HG03571 (cell line): ENCODE measurements at regions not wholly inside any gene's neighbourhood (a gene's known extent, or its start where the extent isn't known, plus 50 kb on each side); places are given as distances from the start of the nearest gene placed in this dataset.
"Not testable (repeated sequence)": the region's sequence is repeated elsewhere in the genome, so short reads cannot be mapped to it uniquely, and the experiment has no call there.

ENCODE experiments used
- ATAC-seq: cut with Tn5 transposase; IDR thresholded peaks from one replicate; pipeline ENCODE4 v1.9.1; 2021; ENCODE audit not compliant: unreplicated experiment

DNA sequence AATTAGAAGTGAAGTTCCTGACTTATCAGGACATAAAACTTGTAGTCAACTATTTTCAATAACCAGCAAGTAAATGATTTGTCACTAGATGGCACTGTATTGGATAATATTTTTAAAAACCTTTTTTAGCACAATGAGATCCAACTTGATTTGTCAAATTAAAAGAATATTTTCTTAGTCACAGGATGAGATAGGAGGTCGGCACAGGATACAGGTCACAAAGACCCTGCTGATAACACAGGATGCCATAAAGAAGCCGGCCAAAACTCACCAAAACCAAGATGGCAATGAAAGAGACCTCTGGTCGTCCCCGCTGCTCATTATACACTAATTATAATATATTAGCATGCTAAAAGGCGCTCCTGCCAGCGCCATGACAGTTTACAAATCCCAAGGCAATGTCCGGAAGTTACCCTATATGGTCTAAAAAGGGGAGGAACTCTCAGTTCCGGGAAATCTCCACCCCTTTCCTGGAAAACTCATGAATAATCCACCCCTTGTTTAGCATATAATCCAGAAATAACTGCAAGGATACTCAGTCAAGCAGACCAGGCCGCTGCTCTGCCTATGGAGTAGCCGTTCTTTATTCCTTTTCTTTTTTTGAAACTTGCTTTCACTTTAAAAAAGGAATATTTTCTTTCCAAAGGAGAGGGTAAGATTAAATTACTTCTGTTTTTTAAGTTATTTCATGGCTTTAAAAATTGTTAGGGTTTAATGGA is 255.7 kb upstream of the MKLN1 start:
- no peak for ATAC-seq

DNA sequence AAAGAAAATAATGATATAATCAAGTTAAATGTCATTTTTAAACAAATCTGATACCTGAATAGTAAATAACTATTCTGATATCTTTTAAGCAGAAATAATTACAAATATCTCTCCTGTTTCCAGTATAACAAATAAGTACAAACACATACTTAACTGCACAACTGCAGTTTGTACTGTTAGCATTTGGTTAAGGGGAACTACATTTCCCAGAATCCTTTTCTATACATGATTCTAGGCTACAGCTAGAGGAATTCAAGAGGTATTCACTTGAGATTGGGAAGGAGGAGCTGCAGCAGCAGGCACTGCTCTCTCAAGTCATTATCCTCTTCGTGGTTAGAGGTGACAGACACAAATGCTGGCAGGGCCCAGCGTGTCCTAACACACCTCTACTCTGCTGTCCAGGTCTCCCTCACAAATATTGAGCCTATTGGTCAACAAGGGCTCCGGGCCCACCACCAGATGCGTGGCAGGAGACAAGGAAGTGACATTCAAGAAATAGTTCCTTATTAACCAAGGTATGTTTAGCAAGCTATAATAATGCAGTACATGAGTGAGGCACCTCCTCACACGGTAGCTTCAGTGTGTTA is 255.1 kb upstream of the MKLN1 start:
- ATAC-seq = no peak

DNA sequence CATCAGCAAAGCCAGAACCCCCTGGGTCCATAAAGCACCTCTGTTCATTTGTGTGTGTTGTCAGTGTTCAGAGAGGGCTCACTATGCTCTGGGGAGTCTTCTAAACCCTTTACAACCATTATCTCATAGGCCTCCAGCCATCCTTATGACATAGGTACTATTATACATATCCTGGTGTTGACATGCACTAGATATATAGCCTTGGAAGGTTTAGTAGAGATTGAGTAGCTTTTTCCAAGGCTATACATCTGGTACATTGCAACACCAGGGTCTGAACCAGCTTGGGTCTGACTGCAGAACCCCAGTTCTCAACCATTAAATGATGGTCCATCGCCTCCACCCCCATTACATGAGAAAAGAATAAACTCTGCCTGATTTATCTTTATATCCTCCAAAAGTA is 253.6 kb upstream of the MKLN1 start:
- no peak for ATAC-seq

DNA sequence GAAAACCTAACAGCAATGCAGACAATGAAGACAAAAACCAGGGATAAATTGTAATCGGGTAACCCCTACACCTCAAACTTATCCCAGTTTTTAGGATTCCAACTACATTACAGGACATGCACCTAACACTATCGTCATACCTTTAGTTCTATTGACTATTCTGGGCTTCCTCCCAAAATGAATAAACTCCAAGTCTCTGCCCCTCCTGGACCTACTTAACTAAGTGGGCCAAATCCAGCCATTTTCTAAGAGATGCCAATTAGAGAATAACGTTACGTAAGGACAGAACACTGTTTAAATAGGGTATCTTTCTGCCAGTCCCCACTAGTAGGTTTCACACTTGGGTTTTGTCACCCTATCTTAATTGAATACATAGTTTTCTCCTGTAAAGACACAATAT is 253.1 kb upstream of the MKLN1 start:
- ATAC-seq = no peak

DNA sequence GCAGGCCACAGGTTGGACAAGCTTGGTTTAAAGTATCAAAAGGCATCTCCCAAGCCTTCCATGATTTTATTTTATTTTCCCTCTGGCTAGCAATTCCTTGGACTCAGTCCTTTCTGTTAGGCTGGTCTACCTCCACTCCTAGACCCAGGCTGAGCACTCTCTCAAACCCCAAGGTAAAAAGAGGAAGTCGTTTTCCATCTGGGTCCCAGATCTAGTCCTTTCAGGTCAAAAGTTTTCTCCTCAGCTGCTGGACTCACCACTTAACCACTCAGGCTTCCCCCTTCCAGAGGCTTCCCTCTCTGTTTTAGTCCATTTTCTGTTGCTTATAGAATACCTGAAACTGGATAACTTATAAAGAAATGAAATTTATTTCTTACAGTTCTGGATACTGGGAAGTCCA is 252.3 kb upstream of the MKLN1 start:
- no peak for ATAC-seq

DNA sequence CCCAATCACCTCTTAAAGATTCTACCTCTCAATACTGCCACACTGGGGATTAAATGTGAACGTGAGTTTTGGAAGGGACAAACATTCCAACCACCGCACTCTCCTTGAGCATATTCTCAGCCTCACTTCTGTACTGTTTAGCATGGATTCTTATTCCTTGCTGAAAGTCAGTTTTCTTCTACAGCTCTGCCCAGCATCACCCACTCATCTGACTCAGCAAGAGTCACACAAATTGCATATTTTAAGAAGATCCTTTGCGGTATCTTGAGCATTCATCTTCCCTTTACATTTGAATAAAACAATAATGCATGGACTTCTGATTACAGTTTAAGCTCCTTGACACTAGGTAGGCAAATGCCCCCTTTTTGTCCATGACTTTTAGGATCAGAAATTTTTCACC is 251.6 kb upstream of the MKLN1 start:
- no peak for ATAC-seq

DNA sequence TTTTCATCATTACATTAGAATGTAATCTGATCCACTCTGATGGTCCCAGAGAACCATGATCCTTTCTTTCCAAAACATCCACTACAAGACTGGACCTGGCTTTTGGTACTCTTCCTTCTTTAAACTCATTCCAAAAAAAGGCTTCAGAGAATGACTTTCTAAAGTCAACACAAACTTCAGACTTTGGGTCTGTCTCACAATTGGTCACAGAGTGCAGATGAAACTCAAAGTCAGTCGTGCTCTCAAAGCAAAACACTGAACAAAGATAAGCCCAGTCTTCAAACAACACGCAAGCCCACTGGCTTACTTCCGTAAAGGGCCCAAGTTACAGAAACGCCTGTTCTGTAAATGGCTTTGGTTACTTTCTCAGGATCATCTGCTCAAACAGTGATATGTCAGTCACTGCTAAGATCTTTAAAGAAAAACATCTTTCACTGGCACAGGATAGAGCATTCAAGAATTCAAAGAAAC is 250.9 kb upstream of the MKLN1 start:
- ATAC-seq = no peak

DNA sequence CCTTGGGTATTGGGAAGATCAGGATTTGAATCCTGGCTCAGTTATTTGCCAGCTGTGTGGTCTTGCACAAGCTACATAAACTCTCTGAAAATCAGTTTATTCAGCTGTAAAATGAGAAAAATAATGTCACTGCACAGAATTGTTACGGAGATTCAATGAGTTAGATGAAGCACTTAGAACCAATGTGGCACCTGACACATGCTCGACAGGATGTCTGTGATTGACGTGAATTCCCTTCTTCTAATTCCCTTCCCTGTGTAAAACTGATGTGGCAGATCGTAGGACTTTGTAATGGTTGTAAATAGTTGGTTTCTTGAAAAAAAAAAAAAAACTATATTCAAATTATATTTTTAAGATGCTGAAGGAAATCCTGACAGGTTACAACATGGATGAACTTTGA is 249.9 kb upstream of the MKLN1 start:
- no peak for ATAC-seq

DNA sequence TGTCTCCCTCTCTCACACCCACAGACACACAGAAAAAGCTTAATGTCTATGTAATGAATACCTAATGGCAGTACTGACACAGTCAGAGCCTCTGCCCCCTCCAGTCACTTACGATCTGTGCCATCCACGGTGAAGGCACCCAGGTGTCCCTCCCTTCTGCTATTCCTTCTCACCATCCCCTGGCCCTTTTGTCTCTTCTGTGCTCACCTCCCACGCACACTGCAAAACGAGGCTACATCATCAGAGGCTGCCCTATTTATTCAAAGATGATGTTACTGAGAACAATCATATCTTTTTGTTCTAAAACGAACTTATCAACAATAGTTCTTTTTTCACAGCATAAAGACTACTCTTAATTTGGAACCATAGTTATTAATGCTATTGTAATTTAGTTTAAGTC is 246.9 kb upstream of the MKLN1 start:
- no peak for ATAC-seq

DNA sequence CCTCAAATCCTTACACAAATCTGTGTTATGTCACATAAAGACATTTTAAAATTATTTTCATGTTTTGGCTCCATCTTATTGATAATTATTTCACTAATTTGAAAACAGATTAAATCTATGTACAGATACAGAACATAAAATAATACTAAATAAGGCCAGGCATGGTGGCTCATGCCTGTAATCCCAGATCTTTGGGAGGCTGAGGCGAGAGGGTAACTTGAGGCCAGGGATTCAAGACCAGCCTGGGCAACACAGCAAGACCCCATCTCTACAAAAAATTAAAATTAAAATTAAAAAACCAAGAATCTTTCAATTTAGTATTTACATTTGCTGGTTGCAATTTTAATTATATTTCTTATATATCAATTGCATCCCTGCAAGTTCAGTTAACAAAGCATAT is 246.4 kb upstream of the MKLN1 start:
- no peak for ATAC-seq

DNA sequence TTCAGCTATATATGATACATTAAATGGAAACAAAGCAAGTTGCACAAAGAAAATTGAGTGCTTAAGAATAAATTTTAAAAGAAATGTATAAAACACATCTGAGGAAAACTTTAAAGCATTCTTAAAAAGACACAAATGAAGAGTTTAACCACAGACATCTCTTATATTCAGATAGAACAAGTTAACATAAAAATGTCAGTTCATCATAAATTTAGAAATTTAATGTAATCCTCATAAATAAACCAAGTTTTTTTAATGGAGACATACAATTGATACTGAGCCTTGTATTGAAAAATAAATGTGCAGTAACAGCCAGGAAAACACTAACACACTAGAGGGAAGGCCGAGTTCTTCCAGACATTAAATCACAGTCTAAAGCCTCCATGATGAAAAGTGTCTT is 243.9 kb upstream of the MKLN1 start:
- no peak for ATAC-seq

DNA sequence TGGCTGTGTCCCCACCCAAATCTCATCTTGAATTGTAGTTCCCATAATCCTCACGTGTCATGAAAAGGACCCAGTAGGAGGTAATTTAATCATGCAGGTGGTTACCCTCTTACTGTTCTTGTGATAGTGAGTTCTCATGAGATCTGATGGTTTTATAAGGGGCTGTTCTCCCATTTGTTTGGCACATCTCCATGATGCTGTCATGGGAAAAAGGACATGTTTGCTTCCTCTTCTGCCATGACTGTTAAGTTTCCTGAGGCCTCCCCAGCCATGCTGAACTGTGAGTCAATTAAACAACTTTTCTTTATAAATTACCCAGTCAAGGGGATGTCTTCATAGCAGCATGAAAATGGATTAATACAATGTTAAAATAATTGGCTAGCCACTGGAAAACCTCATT is 243.3 kb upstream of the MKLN1 start:
- ATAC-seq = not testable (repeated sequence)

DNA sequence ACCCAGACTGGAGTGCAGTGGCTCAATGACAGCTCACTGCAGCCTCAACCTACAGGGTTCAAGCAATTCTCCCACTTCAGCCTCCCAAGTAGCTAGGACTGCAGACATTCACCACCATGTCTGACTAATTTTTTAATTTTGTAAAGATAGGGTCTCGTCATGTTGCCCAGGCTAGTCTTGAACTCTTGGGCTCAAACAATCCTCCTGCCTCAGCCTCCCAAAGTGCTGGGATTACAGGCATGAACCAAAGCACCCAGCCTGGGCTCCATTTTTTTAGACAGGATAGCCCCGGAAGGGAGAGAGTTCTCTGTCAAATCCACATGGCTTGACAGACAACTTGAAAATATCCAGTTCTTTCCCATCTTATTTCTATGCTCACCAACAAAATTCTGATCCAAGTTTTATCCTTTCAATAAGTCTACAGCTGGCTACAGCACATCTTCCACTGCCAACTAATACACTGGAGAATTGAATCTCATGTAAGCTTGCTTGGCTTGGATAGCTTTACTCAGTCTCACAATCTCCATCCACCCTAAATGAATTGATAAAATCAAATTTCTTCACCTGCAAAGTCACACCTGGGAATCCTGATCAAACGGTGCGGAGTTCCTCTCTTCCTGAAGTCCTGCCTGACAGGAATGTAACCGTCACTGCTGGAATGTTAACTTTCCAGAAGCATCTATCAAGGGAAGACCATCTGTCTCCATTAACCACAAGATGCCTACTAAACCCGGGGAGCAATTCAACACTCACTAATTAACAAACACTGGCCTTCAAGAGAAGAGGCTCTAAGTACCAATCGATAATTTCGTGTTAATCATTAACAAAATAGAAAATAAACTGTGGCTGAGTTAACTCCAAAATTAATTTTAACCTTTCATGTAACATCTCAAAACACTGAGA is 239.7 kb upstream of the MKLN1 start:
- ATAC-seq = no peak

DNA sequence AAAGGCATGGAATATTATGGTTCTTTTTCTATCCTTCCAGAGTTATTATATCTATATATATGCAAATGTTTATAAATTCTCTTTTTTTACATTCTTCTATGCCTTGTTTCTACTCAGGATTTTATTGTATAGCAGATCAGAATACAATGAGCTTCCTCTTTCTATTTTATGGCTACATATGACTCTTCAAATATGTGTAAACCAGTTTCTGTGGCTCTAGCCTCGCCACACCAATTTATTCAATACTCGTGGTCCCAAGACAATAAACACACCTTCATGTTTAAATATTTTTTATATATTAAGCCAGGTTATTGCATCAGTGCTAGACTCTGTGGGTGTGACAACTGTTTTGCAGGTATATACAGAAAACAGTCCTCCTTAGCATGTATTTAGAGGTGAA is 237.5 kb upstream of the MKLN1 start:
- no peak for ATAC-seq

DNA sequence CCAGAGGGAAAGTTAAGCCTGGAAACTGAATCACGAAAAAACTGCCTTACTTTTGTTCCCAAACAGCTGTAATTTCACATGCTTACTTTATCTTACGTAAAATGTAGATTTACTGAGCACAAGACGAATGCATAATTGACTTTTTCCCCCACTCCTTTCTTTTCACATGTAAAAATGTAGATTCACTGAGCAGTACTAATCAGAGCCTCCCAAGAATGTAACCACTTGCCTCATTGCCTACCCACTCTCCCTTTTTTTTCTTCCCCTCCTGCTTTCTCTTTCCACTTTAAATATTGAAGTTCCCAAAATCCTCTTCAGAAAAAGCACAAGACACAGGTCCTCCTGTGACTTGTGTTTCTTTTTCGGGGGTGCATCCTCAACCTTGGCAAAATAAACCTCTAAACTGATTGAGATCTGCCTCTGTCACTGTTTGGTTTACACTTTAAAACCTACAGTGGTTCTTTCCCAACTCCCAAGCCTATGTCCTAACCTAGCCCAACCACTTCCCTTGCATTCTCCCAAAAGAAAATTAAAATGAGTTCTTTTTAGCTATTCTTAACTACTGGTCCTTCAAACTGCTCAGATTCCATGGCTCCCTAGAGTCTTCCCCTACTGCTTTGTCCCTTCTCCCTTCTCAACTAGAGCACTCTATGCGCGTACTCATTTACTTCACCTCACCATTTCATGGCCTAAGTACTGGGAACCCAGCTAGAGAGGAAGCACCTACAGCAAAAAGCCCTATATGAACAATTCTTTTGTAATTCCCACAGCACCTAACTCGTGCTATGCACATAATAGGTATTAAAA is 236.6 kb upstream of the MKLN1 start:
- ATAC-seq = no peak

DNA sequence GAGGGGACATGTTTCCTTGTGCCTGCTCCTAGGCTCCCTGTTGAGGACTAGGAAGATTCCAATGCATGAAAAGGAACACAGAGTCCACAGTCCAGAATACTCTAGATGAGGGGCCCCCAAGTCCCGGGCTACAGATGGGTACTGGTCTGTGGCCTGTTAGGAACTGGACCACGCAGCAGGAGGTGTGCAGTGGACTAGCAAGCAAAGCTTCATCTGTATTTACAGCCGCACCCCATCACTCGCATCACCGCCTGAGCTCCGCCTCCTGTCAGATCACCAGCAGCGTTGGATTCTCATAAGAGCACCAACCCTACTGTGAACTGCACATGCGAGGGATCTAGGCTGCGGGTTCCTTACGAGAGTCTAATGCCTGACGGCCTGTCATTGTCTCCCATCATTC is 233.0 kb upstream of the MKLN1 start:
- ATAC-seq = no peak

DNA sequence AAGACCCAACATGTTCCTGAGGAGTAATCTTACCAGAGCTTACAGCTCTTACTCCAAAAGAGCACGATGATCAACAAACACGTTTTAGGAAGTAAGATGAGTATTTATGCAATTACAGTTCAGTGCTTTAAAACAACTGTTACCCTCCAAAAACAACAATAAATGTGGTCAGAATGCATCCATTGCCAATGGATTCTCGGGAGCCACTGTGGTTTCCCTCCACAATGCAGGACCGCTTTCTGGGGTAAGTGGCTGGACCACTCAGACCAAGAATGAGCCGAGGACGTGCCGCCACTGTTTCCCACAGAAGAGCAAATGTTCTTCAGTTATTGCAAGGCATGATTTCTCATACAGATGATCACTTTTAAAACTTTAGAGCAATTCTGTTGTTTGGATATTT is 232.3 kb upstream of the MKLN1 start:
- ATAC-seq = no peak

DNA sequence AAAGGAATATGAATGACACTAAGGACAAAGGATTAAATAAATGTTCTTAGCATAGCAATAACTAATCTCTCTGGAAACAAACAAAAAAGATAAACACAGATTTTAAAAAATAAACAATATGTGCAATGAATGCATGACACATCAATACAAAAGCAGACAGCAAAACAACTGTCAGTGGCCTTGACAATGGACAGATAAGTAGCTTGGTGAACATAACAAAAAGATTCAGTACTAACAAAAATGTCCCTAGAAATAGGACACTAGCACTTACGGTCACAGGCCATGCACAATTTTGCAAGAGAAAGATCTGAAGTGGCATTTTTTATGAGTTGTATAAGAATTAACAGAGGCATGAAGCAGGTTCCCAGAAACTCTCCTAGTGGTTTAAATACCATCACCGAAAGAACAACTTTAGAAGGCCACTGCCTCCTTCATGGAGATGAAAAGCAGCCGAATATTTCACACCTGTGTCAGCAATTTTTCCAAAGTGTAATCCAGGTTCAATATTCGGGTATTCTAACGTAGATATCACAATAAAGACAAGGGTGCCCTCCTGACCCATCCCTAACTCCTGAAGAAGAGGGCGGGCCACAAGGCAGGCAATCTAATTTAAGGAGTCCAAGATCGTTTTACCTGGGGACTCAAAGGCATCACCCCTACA is 231.3 kb upstream of the MKLN1 start:
- ATAC-seq = no peak

DNA sequence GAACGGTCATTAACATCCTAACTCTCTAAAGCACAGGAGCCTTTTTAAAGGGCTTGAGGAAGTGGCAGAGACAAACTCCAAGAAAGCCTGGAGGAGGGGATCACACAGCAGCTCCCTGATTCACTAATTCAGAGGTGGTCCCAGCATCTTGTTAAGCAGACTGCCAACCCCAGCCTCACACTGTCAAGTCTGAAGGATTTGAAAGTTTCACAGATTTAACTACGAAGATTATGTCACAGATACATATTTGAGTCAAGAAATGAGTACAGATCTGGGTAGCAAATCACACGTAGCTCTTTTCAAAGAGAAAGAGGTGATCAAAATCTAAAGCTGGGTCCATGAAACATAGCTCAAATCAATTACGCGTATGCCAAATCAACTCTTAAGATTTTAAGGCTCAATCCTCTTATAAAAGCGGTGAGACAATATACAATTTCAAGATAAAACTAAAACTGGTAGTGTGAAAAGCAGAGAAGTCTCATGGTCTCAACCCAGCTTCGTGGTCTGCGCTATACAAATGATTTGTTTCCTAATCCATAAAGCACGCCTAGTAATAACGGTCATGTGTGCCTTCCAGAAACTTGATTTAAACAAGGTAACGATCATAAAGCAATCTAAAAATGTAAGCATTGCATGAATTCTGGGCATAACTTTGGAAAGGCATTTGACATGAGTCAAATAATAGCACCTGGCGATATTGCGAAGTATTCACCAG is 229.9 kb upstream of the MKLN1 start:
- no peak for ATAC-seq

DNA sequence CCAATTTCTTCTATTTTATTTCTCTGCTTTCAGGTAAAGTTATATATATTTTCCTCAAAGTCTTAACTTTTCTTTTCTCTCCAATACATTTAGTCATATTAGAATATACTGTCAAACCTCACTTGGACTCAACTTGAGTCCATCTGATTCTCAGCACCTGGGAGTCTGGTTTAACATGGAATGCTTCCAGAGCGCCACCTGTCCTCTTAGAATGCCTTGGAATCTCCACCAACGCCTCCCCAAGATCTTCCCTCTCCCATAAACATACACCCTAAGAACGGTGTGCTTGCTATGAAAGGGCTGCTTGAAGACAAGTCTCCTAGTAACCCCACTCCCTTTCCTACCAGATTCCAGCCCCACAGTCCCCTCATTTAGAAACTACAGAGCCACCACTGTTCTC is 229.1 kb upstream of the MKLN1 start:
- ATAC-seq = no peak
